Stimulated activated naive CD4-positive, alpha-beta T cell (primary cell): ENCODE measurements at regions not wholly inside any gene's neighbourhood (a gene's known extent, or its start where the extent isn't known, plus 50 kb on each side); places are given as distances from the start of the nearest gene placed in this dataset.
"Not testable (repeated sequence)": the region's sequence is repeated elsewhere in the genome, so short reads cannot be mapped to it uniquely, and the experiment has no call there.

Experiments
- DNase-seq, 6 experiments: peaks; one replicate each; lab custom pipeline; 2025; lab: John Stamatoyannopoulos, UW

DNA sequence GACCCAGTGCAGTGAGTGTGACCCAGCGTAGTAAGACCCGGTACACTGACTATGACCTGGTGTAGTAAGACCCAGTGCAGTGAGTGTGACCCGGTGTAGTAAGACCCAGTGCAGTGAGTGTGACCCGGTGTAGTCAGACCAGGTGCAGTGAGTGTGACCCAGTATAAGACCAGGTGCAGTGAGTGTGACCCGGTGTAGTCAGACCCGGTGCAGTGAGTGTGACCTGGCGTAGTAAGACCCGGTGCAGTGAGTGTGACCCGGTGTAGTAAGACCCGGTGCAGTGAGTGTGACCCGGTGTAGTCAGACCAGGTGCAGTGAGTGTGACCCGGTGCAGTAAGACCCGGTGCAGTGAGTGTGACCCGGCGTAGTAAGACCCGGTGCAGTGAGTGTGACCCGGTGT, 134.2 kb upstream of the SFSWAP start:
- DNase-seq = not testable (repeated sequence)

DNA sequence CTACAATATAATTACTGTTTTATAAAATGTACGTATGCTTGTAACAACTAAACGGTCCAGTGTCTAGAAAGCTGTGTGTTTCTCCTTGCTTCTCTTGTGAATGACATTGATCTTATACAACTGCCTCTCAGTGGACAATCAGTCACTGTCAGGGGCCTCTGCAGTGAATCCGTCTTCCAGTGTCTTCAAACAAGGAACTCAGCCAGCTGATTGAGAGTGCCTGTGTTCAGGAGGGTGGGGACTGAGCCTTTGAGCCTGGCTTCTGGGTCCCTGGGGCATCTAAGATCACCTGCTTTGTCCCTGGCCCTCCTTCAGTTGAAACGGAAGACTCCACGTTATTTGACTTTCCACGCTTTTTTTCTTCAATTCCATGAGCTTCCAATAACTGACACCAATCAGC, 133.1 kb upstream of the SFSWAP start:
- no peak for DNase-seq

DNA sequence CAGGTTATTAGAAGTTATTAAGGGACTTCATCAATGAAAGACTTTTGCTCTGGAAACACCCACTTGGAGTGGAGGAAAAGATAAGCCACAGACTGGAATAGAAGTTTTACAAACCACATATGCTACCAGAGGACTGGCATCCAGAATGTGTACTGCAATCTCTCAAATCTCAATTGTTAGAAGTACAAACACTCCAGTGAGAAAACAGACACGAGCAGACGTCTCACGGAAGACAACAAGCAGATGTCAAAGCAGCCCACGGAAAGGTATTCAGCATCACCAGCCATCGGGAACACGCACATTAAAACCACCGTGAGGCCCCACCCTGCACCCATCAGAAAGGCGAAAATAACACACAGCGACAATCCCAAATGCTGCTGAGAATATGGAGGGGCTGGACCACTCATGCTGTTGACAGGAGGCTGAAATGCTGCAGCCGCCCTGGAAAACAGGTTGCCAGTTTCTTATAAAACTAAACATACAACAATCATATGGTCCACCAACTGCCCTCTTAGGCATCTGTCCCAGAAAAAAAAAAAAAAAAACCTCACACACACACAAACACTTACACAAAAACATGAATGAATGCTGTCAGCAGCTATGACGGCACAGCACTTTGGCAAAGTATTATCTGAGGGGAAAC, 131.9 kb upstream of the SFSWAP start:
- DNase-seq = no peak

DNA sequence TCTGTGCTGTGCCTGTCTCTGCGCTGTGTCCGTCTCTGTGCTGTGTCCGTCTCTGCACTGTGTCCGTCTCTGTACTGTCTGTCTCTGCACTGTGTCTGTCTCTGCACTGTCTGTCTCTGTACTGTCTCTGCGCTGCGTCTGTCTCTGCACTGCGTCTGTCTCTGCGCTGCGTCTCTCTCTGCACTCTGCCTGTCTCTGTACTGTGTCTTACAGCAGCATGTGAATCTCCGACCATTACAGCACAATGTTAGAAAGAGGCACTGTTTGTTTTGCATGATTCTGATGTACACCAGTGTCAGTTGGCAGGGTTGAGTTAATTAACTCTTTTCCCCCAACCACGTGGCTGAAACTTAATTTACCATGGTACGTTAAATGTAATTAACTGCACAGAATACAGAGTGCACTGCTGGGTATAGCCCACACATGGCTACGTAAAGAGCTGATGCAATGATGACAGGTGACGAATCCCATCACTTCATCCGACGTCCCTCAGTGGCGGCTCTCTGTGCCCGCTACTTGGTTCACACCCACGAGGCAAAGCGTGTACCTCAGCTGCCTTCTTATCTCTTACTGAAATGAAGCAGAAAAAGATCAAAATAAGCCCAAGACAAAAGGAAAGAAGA, 127.7 kb upstream of the SFSWAP start:
- no peak for DNase-seq

DNA sequence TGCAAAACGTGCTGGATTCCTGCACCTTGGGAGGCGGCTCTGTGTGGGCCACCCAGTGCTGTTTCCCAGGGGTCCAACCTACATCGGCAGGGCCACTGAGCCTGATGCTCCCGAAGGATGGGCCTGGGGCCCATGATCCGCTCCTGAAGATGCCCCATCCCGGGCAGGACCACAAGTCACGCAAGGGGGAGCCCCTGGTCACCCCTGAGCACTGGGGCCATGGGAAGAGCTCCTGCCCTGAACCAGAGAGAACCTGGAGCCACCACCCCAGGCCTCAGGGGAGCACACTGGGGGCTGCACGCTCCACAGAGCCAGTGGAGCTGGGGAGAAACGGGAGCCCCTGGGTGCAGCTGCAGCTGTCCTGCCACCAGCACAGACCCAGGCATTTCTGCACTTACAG, 124.6 kb upstream of the SFSWAP start:
- DNase-seq = no peak

DNA sequence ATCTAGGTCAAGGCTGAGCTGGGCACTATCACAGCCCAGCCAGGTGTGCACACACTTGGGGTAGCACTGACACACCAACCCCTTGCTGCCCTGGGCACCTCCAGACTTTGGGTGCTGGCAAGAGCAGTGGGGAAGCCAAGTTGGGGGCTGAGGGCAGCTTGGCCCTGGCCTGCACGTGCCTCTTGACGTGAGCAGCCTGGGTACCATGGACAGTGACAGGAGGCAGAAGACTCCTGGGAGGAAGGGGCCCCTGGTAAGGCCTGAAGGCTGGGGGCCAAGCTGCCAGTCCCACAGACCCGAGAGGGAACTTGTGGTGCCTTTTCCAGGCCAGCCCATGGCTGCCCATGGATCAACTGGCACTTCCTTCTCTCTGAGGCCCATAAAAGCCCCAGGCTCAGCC, 124.1 kb upstream of the SFSWAP start:
- no peak for DNase-seq

DNA sequence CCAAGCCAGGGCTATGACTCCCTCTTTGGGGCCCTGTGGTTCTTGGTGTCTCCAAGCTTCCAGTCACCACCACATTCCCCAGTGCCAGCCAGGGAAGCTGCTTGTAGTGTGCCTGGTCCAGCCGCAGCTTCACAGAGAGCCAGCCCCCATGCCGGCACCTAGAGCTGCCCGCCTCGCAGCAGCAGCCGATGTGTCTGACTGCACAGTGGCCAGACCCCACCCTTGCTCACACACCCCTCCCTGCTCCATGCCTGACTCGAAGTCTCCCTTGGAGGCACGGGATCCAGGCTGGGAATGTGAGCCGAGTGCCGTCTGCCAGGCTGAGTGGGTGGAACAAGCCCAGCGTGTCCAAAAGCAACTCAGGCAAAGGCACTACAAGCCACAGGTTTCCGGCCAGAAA, 123.3 kb upstream of the SFSWAP start:
- no peak for DNase-seq

DNA sequence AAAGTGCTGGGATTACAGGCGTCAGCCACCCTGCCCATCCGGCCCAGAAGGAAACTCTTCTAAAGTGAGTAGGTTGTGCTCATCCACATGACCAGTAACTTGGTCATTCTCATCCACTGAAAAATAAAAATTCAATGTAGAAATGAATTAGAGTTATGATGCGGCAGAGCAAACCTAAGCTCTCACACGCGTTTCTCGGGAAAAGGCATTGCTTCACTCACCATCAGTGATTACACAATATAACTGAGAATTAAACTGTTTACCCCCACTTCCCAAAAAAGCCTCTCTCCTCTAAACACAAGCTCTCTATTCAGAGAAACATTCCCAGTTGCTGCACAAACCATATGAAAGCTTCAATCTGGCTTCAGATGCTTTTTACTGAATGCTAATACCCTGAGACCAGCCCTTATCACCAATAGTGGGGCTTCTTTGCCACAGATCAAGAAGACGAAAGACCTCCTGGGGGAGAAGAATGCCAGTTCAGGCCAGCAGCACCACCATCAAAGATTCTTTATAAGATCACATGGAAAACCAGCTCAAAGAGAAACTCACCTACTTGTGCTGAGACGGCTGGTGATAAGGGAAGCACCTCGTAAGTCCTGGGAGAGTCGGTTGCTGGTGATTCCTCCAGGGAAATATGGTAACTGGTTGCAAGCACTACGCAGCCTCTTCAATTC, 121.5 kb upstream of the SFSWAP start:
- no peak for DNase-seq

DNA sequence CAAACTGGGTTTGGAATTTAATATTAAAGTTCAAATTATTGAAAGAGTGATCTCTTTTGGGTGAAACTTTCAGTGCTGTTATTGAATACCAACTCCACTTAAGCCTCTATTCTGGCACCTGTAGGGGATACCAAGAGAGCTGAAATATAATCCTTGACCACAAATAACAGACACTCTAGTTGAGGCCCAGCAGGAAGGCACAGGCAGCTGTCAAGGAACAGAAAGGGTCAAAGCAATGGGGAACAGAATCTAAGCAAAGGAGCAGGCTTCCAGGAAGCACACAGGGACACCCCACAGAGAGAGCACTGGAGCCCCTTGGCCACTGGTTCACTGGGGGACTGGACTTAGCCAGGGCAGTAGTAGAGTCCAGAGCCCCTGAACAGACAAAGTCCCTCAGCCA, 120.9 kb upstream of the SFSWAP start:
- no peak for DNase-seq

DNA sequence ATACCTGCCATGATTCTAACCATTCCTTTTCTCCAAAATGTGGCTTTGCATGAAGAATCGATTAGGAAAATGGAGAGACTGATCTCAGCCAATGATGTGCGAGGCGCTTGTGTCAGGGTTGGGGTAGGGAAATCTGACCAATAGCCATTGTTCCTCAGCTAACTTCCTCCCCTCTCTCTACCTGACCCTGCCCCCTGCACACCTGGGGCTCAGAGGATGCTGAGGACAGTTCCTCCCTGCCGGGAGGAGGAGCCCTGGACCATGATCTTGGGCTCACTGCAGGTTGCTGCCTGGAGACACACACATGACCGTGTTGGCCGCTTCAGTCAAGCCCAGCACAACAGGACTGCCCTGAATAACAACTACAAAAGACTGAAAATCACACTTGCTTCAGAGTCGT, 119.8 kb upstream of the SFSWAP start:
- DNase-seq = no peak

DNA sequence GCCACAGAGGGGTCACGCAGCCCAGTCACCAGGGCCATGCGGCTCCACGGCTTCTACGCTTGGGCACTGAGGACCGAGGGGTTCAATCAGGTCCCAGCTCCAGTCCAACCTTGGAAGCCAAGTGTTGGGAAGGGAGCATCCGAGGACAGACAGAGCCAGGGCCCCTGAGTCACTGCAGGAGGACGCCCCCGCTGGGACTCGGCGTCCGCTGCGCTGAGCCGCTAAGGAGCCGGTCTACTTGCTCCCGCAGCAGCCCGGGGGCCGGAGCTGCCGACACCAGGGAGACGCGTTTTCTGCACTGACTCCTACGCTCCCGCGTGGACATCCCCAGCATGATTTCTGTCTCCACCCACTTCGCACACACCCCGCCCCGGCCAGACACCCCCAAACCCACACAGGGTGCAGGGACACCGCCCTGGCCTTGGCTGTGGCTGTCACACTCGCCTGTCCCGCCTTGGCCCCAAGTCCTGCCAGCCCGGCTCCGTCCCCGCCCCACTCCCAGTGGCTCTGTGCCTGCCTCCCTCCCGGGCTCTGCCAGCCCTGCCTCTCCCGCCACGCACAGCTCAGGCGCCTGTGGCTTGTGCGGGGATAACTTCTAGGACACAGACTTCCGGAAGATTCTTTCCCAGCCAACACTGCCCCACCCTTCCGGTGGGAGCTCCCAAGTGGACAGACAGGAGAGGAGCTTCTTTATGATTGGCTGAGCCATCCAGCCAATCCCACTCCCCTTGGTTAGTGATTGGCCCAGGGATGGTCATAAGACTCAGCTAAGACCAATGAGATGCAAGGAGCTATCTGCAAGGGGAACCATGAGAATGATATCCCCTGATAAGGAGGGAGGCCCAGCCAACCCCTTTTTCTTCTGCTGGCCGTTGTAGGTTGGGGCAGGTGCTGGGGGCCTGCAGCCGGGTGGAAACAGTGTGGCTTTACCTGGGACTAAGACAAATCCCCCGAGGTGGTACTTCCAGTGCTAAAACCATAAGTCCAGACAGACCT, 118.9 kb upstream of the SFSWAP start:
- no peak for DNase-seq

DNA sequence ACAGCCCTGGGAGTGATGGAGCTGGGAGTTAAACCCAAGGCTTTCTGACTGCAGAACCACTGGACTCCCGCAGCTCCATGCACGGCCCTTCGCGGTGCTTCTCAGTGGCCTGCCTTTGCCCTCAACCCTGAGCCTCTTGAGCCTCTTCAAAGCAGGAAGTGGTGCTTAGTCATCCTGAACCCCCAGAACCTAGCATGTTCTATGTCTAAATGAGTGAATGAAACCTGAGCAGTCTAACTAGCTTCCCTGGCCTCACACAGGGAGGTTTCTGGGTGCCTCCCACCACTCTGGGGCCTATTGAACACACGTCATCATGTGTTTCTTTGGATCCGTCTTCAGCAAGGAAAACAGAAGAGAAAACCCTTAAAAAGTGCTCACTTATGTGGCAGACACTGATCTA, 117.9 kb upstream of the SFSWAP start:
- no peak for DNase-seq

DNA sequence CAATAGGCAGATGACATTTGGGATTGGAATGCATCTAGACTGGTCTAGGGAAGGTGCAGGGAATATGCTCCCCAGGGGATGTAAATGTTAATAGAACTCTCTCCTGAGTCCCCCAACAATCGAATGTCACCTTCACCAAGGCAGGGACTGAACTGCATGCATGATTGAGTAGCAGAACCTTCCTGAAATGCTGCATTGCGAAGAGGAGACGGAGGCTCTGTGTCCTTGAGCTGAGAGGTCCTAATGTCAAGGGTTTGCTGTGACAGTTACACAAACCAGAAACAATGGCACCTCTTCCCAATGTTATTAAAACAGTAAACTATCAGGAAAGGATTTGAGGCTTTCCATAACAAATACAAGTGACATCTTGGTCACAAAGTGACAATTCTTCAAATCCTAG, 117.5 kb upstream of the SFSWAP start:
- no peak for DNase-seq

DNA sequence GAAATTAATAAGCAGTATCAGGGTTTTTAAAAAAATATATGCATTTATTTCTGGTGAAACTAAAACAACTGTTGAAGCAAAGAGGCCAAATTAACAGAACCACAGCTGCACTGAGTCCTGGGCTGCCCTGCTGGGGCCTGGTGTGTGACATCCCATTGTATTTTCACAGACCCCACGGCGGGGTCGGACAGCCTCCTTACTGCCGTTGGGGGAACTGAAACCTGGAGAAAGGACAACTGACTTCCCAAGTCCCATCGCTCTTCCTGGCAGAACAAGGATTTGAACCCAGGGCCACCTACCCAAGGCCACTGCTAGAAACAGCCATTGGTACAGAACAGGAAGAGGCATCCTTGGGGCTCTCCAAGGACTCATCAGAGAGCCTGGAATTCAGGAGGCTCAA, 114.8 kb upstream of the SFSWAP start:
- no peak for DNase-seq

DNA sequence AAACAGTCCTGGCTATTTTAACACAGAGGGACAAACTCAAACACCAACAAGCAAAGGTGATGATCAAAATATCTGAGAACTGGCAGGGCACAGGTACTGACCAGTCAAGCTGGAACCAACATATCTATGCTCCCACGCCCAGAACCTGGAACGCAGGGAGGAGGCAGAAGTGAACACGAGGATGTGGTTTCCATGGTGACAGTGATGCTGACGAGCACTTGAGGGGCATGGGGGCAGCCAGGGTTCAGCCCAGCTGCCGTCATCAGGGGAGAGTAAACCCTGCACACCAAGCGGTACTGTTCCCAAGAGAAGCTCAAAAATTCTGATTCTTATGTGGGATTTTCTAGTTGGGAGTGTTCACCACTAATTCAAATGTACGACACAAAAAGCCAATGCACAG, 113.6 kb upstream of the SFSWAP start:
- DNase-seq = no peak

DNA sequence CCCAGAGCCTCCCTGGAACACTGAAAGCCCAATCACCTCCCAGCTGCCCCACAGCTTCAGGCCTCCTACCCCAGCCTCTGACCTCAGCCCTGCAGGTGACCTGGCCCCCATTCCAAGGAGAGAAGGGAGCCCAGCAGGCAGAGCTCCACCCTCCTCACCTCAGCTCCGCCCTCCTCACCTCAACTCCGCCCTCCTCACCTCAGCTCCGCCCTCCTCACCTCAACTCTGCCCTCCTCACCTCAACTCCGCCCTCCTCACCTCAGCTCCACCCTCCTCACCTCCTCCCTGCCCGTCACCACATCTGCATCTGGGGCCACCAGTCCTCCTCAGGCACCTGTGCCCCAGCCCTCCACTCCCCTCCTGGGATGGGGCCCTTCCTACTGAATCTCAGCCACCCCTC, 112.2 kb upstream of the SFSWAP start:
- no peak for DNase-seq

DNA sequence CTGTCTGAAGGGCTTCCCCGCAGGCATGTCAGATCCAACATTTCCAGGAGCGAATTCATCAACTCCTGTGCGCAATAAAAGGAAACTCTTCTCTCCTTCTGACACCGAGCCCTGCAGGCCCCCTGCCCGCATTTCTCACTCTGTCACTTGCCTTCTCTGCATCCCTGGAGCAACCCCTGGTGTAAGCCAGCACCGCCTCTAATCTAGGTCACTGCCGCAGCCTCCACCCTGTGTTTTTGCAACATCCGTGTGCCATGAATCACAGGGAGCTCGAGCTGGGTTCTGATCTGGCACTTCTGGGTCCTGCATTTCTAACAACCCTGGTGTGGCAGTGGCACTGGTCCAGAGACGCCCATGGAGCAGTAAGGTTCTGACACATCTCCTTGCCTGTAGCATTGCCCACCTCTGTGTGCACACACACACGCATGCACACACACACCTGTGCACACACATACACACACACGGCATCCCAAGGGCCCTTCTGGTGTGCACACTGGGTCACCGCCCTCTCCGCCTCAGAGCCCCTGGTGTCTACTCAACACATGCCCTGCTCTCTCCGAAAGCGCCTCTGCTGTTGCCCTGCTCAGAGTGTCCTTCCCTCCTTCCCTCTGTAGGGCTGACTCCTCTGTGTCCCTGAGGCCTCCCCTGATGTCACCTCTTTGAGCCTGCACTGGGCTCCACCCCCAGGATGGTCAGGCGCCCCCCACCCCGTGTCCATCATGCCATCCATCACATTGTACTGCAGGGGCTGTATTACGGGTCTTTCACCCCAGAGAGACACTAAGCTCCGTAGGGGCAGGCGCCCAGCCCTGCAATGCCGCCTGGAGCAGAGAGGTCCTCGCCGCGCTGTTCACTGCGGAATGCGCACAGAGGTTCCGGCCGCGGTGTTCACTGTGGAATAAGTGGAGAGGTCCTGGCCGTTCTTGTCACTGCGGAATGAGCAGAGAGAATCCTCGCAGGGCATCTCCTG, 111.4 kb upstream of the SFSWAP start:
- no peak for DNase-seq

DNA sequence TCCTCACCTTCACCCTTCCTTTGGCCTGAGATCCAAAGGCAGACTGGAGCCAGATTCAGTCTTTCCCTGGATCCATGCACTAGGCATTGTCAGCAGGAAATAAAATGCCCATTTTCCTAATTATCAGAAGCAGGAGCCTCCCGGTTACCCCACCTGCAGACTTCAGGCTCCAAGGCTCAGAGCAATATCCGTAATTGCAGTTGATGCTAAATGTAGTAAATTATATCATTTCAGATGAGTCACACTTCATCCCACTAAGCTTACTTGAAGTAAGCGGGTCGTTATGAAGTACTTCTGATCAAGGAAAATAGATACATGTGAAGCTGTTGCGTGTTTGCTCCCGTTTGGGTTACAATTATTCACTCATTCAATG, 110.7 kb upstream of the SFSWAP start:
- DNase-seq = no peak

DNA sequence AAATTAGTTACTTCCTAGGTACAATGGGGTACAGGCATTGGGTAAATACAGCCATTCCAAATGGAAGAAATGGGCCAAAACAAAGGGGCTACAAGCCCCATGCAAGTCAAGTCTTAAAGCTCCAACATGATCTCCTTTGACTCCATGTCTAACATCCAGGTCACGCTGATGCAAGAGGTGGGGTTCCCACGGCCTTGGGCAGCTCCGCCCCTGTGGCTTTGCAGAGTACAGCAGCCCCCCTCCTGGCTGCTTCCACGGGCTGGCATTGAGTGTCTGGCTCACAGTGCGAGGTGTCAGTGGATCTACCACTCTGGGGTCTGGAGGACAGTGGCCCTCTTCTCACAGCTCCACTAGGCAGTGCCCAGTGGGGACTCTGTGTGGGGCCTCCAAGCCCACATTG, 109.4 kb upstream of the SFSWAP start:
- not testable (repeated sequence) for DNase-seq

DNA sequence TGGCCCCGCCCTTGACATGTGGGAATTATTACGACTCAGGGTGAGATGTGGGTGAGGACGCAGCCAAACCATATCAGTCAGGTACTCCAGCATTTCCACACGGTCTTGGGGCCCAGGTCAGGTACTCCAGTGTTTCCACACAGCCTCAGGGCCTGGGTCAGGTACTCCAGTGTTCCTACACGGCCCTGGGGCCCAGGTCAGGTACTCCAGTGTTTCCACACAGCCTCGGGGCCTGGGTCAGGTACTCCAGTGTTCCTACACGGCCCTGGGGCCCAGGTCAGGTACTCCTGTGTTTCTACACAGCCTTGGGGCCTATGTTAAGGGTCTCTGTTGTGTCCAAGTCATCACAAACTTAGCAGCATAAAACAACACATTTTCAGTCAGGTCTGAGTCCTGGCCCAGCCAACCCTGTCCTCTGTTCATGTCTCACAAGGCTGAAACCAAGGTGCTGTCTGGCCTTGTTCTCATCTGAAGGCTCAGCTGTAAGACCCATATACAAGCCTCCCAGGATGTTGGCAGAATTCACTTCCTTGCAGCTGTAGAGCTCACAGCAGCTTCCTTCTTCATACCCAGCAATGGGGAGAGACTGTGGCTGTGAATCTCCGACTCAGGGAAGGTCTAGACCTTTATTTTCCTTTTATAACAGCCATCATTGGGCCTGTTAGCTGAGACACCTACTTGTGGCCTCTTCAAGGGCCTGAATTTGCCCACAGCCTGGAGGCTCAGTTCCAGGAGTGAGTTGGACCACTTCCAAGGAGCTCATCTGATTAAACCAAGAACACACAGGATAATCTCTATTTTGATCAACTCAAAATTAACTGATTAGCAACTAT, 107.6 kb upstream of the SFSWAP start:
- no peak for DNase-seq
